Stimulated activated CD4-positive, alpha-beta T cell treated with anti-CD3 and anti-CD28 coated beads, Interleukin-12 subunit alpha, Interleukin-12 subunit beta, amount 100 ng/mL, for 24 hours (primary cell): ENCODE measurements at regions not wholly inside any gene's neighbourhood (a gene's known extent, or its start where the extent isn't known, plus 50 kb on each side); places are given as distances from the start of the nearest gene placed in this dataset.
A peak's percentile ranks its signal among the peaks of the same experiment; 100 is the strongest.

ENCODE experiments used
- DNase-seq, 2 experiments: peaks; one replicate each; pipeline ENCODE4 v3.0.0-alpha.2; 2020; ENCODE audit warnings: low read depth in 2 of 2

DNA sequence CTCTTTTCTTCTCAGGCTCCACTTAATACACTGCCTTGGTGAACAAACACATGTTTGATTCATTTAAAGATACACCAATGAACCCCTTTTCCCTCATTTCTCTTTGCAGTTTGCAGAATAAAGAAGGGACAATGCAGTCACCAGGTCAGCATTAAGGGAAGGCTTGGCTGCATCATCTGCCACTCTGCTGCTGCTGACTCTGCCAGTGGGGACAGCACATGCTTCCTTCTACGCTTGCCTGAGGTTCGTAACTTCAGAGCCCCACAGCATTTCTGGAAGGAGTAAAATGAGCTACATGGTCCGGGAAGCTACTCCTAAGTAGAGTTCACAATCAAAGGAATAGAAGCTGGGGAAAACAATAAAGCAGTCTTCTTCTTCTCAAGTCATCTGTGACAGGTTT is 178.9 kb upstream of the GATB start:
- no peak for DNase-seq

DNA sequence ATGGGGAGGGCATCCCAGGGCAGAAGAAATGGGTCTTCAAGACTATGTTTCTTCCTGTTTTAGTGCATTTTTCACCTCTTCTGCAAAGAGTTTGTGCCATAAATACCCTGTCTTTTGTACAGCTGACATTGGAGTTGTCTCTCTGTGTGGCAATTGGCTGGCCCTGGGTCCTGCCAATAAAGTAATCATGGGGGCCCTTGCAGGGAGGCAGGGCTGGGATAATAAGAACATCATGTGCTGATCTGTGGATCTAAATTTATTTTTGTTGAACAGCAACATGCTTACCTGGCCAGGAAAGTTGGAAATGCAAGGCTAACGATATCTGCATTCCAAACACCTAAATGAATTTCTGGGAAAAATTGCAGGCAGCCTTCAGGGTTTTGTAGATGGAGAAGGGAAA is 174.6 kb upstream of the GATB start:
- no peak for DNase-seq

DNA sequence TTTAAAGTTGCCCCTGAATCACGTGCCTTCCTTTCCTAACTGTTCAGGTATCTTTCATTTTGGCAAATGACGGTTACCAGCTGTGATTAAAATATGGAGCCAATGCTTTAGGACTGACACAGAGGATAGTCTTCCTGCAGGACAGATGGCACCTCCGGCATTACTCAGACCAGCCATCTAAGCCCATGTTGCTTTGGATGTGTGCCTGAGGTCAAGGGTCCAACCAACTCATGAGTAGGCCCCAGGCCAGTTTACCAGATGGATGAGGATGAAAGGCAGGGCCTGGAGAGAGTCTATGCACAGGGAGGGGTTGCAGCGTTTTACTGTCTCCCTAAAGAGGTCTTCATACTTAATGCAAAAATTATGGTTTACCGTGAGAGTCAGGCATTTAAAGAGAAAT is 174.0 kb upstream of the GATB start:
- no peak for DNase-seq

DNA sequence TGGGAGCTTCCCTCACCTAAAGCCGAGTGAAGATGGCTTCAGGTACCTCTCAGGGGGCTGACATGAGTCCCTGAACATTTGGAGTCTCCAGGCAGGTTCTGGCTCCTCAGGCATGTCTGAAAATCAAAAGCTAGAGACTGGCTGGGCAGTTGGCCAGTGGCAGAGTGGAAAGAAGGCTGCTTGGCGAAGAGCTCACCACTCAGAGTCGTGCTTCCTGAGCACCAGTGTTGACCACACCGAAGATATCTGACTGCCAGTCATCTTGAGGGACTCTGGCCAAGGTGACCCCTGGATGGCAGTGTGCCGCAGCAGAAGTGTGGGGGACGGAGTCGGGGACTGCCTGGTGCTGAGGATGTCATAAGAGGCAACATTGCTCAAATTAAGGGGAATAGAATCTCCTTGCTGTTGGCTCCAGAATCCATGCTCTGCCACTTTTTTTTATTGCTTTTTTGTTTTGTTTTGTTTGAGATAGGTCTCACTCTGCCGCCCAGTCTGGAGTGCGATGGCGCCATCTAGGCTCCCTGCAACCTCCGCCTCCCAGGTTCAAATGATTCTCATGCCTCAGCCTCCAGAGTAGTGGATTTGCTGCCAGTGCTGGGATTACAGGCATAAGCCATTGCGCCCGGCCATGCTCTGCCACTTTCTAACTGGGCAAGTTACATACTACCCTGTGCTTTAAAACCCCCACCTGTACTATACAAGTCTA is 172.5 kb upstream of the GATB start:
- DNase-seq = peak in 1 of 2 experiments; percentile 2

DNA sequence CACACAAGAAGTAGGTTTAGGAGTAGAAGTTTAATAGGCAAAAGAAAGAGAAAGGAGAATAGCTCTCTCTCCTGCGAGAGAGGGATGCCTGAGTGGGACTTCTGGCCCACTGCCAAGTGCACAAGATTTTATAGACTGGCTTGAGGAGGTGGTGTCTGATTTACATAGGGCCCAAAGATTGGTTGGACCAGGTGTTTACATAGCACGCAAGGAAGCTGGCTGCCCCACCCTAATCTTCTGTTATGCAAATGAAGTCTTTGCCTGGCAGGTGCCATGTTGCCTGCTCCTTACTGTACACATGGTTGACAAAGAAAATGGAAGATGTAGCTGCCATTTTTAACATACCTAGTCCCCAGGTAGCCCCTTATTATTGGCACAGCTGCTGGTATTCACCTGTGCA is 170.8 kb upstream of the GATB start:
- DNase-seq = no peak

DNA sequence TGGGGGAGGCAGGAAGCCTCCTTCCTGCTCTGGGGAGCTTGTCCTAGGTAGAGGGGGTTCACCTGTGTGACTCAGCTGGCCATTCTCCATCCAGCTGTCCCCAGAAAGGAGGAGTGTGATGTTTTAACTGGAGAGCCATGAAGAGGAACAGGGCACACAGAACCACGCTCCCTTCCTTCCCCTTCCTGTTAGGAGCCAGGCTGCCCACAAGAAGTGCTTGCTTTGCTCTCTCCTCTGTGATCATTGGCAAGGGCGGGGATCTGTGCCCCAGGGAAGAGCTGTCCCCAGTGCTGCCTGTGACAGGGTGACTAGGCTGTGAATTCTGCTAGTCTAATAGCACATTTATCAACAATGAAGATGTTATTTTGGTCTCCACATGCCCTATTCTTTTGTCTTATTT is 169.6 kb upstream of the GATB start:
- DNase-seq = no peak

DNA sequence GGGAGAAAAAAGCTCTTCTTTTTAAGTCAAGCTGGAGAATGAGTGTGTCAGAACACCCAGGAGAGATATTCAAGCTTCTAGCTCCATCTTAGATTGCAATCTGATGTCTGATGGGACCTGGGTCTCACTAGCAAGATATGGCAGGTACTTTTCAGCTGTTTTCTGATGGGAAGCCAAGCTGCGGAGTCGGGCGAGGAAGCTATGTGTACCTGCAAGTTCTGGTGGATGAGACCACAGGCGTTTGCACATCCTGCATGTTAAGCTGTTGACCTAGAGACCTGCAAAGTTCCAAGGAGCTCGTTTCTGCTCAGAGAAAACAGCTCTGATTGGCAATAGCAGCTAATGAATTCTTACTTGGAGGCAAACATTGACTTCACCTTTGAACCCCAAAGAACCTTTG is 167.3 kb upstream of the GATB start:
- DNase-seq = no peak

DNA sequence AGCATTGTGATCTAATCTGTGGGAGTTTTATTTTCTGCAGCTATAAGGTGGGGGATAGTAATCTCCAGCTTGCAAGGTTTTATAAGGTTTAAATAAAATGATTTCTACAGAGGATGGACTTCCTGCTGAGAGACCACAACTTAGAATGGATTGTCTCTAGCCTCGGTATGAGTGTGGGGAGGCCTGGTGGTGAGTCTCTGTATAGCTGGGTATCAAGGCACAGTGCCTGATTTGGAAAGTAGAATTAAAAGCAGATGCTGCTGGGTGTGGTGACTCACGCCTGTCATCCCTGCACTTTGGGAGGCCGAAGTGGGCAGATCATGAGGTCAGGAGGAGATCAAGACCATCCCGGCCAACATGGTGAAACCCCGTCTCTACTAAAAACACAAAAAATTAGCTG is 162.0 kb upstream of the GATB start:
- no peak for DNase-seq

DNA sequence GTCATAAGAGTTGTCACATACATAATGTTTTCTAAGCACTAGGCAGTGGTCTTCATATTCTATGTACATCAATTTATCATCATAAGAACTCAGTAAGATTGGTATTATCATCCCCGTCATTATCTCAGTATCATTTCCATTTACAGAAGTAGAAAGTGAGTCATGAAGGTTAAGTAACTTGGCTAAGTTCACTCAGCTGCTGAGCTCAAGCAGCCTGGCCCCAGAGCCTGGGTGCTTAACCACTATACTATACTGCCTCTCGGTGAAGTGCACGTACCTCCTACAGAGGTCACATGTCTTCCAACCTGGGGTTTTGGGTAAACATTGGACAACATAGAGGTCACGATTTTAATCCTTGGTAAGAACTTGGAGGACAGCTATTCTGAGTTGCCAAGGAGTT is 161.5 kb upstream of the GATB start:
- no peak for DNase-seq

DNA sequence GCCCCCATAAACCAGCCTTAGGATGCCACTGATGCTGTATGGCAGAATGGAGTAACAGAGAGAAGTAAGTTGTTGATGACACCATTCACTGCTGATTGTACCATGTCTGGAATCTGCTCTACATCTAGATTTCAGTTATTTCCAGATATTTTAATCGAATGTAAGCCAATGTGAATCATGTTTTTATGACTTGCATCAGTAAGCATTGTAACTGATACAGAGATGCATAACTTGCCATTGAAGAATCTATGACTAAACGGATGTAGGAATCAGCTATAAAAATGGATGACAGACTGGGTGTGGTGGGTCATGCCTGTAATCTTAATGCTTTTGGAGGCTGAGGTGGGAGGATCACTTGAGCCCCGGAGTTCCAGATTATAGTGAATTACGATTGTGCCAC is 161.0 kb upstream of the GATB start:
- DNase-seq = no peak

DNA sequence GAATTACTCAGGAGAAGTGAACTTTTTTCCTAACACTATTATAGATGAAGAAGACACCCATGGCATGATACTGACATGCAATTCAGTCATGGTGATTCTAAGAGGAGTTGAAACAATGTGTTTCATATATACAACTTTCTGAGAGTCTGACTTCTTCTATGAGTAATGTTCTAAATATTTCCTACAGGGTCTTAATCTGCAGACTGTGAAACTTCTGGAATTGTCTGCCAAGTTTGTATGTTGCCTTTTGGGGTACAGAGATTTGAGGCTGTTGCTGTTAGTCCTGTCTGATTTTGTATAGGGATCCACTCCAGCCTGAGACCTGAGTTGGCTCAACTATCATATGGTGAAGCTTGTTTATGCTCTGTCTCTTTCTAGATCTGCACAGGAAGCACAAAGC is 160.6 kb upstream of the GATB start:
- no peak for DNase-seq

DNA sequence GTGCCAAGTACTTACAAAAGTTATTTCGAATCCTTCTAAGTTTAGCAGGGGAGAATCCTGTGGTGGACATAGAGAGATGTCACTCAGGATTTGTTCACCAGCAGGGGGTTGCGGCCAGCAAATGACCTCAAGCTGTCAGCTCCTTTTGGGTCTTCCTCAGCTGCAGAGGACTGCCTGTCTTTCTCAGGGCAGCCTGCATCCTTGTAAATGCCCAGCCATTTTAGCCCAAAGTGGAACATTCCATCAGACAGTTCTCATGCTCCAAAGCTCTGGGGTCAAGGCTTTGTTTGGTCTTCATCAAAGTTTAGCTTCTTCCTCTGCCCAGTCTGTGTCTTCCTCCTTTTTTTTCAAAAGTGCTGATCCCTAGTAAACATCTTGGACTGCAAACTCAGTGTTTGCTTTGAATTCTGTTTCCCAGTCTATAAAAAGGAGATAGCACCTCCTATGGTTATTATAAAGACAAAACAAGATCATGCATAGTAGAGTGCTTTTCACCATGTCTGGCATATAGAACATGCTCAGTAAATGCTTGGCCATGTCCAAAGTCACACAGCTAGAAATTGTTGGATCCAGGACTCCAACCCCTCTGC is 156.4 kb upstream of the GATB start:
- no peak for DNase-seq

DNA sequence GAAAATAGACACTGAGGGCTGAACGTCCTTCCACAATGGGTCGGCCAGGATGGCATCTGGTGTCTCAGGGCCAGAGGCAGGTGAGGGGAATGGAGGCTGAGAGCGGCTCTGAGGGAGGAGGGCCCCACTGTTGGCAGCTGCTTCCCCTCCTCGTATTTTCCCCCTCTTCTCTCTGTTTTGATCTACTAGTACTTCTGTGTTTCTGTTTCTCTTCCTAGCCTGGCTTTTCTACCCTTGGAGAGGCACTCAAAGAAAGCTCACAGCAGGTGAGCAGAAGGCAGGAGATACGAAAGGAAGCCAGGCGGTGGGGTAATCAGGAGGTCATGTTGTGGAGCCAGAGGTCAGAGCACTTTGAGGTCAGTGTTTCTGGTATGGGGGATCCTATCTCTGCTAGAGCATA is 151.8 kb upstream of the GATB start:
- DNase-seq = no peak

DNA sequence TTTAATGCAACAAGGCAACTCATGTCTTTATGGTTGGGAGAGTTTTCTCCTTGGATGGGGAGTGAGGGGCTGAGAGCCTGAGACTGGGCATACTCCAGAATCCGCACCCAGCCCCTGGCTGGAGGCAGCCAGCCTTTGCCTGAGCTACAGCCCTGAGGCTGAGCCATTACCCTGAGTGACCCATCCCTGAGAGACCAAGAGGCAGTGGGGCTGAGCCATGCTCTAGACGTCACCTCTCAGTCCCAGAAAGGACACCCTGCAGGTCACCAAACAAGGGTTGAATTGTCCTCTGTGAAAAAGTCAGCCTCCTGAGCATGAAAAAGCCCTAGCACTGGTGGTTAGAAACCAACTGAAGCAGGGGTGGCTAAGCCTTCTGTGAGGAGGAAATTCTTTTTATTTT is 151.2 kb upstream of the GATB start:
- DNase-seq = no peak

DNA sequence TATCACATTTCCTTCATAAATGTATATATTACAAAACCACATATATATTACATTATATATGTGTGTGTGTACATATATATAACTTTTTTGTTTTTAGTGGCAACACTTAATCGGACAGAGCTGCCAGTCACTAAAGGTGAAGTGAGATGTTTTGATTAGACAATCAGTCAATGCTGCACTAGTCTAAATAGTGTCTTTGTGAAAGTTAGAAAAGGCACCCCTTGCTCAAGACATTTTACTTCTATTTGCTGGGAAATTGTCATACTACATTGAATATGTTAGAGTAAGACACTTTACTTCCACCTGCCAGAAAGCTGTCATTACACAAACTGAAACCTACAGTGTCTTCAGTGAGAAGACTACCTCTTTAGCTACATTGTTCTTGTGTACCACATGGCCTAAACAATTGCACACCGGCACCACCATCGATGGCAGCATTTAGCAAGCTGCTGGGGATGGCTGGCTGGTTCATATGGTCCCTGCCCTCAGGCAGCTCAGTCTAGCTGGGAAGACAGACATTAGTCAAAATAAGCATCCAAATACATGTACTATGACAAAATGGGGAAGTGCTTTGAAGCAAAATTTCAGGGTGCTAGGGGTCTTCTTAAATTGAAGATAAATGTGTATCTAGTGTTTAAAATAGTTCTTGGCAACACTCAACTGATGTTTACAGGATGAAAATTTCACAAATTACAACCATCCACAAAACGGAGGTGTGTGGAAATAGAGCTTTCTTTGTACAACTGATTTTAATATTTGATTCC is 148.1 kb upstream of the GATB start:
- DNase-seq = no peak

DNA sequence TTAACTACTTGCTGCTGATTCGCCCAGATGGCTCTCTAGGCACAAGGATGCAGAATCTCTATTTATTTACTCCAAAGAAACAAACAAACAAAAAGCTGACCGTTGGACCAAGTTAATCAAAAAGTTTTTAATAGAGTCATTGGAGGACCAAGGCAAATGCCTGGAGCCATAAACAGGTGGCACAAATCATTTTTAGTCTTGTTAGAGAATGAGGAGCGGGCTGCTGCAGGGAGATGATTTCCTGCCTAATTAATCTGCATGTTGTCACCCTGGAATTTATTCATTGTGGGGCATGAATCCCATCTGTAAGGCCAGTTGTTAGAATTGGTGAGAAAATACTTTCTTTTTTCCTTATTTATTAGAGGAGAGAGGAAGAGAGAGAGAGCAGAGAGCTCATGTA is 147.4 kb upstream of the GATB start:
- DNase-seq = no peak

DNA sequence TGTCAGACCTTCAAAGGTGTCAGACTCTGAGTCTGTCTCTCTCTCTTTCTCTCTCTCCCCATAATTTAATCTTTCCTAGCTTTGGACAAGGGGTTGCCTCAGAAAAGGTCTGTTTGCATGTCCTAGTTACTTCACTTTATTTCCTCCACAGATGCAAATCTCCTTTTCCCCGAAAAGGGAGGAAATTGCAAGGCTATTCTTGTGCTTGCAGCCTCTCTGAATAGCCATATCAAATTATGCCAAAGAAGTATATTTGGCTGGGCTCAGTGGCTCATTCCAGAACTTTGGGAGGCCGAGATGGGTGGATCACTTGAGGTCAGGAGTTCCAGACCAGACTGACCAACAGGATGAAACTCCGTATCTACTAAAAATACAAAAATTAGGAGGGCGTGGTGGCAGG is 145.6 kb upstream of the GATB start:
- no peak for DNase-seq

DNA sequence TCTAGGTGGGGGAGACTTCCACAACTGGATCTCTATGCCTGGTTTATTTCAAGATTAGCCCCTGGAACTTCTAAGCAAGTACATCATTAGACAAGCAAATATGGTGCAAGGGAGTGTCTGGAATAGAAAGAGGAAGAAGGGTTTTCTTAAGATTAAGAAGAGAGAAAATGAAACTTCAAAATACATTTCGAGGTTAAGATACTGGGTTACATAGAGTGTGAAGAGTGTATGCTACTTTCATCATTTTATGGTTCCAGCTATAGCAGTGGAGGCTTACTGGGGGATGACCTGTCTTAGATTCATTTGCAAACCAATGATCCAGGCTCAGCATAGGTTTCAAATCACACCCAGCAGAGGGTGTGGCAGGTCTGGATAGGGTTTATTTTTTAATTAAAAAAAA is 144.4 kb upstream of the GATB start:
- DNase-seq = no peak

DNA sequence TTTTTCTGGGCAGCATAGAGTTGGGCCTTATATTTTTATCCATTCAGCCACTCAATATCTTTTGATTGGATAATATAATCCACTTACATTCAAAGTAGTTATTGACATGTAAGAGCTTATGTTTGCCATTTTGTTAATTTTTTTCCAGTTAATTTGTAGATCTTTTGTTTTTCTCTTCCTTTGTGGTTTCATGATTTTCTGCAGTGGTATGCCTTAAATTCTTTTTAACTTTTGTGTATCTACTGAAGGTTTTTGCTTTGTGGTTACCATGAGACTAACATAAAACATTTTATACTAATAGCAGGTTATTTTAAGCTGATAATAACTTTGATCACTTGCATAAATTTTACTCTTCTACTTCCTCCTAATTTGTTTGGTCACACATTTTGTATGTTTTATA is 140.8 kb upstream of the GATB start:
- DNase-seq = no peak

DNA sequence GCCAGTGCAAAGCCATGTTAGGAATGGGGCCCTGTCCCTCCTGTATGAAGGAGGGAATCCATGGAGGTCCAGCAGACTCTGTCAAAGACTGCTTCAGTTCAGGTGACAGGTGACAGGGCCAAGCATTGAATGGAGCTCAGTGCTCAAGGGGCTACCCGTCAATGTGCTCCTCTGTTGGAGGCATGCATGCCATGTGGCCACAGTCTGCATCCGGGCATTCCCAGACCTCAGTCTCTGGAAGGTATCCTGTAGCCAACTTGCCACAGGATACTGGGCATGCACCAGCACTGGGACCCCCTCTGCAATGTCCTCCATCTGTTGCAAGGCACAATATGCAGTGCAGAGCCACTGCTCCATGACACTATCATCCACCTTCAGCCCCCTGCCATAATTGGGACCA is 136.1 kb upstream of the GATB start:
- DNase-seq = no peak

DNA sequence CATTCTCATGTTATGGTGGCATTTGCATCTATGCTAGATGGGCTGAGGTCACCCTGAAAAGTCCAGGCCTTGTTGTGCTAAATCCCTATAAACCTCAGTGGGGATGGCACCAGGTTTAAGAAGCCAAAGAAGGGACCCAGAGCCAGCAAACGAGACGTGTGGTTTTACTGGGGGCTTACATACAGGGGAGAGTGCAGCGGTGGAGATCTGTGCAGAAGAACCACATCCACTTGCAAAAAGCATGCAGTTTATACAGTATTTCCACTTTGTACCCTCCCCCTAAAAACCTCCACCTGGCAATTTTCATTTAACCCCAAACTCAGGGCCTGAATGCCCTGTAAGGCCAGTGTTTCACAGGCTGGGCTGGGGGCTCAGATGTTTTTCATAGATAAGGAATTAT is 134.9 kb upstream of the GATB start:
- DNase-seq = no peak

DNA sequence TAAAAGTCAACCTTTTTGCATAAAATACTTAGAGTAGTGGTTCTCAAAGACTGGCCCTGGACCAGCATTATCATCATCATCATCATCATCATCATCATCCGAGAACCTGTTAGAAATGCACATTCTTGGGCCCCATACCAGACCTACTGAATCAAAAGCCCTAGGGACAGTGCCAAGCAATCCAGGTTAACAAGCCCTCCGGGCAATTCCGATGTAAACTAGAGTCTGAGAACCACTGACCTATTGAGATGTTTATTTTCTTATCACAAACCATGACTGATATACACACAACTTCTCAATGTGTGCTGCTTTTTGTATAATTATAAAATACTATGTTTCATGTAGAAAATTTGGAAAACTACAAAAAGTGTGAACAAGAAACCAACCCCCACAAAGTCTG is 133.4 kb upstream of the GATB start:
- DNase-seq = no peak

DNA sequence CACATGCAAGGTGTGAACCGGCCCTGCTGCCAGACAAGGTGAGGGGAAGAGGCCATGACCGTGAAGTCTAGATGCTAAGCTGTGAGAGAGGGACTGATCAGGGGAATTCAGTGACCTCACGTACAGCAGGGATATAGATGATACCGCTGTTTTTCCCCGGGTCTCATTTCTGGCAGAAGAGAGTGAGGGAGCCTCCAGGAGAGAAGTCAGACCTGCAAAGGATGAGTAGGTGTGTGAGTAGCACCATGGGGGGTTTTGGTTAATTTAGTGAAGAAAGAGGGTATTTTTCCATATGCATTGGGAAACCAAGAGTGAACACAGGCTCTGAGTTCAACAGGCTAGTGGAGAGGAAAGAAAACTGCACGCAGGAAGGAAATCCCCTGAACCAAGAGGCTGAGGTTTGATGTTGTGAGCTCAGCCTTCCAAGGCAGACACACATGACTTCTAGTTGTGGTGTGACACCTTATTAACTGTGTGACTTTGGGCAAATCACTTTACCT is 127.6 kb upstream of the GATB start:
- DNase-seq = no peak
